Liver (tissue), 3 donors: ENCODE measurements at regions not wholly inside any gene's neighbourhood (a gene's known extent, or its start where the extent isn't known, plus 50 kb on each side); places are given as distances from the start of the nearest gene placed in this dataset.

ENCODE experiments used
- ATF3 ChIP-seq: IDR thresholded peaks from 2 replicates; pipeline ENCODE4 v1.6.1; 2016; ENCODE audit warnings: antibody characterized with exemption
- CTCF ChIP-seq: fragments of 150-350 bp; IDR thresholded peaks from 2 replicates; pipeline ENCODE4 v1.5.1; 2017; ENCODE audit warnings: improper control_type of control experiment, low read depth, low read length; ENCODE audit not compliant: missing input control
- EGR1 ChIP-seq, 2 donors: IDR thresholded peaks; 2 replicates each; pipeline ENCODE4 v1.6.1; 2016 to 2018; ENCODE audit warnings: antibody characterized with exemption in 2 of 2, low read depth in 2 of 2
- FOXA1 ChIP-seq: IDR thresholded peaks from 2 replicates; pipeline ENCODE4 v1.6.1; 2016; ENCODE audit warnings: antibody characterized with exemption
- GABPA ChIP-seq, 2 donors: IDR thresholded peaks in 1 of 2; conservative IDR thresholded peaks in 1 of 2; 2 replicates each; pipeline ENCODE4 v1.6.1; 2016; ENCODE audit warnings: antibody characterized with exemption in 2 of 2, mild to moderate bottlenecking in 1 of 2, moderate library complexity in 1 of 2
- JUND ChIP-seq, 2 donors: IDR thresholded peaks; 2 replicates each; pipeline ENCODE4 v1.6.1; 2016; ENCODE audit warnings: antibody characterized with exemption in 2 of 2
- MAX ChIP-seq: IDR thresholded peaks from 2 replicates; pipeline ENCODE4 v1.6.1; 2016; ENCODE audit warnings: antibody characterized with exemption
- NR2F2 ChIP-seq: IDR thresholded peaks from 2 replicates; pipeline ENCODE4 v1.6.1; 2016; ENCODE audit warnings: antibody characterized with exemption
- REST ChIP-seq: IDR thresholded peaks from 2 replicates; pipeline ENCODE4 v1.6.1; 2016; ENCODE audit warnings: antibody characterized with exemption, mild to moderate bottlenecking
- RXRA ChIP-seq, 2 donors: IDR thresholded peaks; 2 replicates each; pipeline ENCODE4 v1.6.1; 2017 to 2018; ENCODE audit warnings: antibody characterized with exemption in 2 of 2, mild to moderate bottlenecking in 1 of 2
- SP1 ChIP-seq: IDR thresholded peaks from 2 replicates; pipeline ENCODE4 v1.6.1; 2018; ENCODE audit warnings: antibody characterized with exemption, mild to moderate bottlenecking
- TAF1 ChIP-seq: conservative IDR thresholded peaks from 2 replicates; pipeline ENCODE4 v1.6.1; 2016; ENCODE audit warnings: antibody characterized with exemption, mild to moderate bottlenecking
- YY1 ChIP-seq: IDR thresholded peaks from 2 replicates; pipeline ENCODE4 v1.6.1; 2016; ENCODE audit warnings: antibody characterized with exemption, mild to moderate bottlenecking
- ZBTB33 ChIP-seq: IDR thresholded peaks from 2 replicates; pipeline ENCODE4 v1.6.1; 2016; ENCODE audit warnings: antibody characterized with exemption
- donor health status: healthy.
- donor health status: healthy.

- TF ChIP-seq GABPA (IDR thresholded peaks at IDR 0.05 in 1 of 2, conservative IDR thresholded peaks at IDR 0.05 in 1 of 2), result no peak
- no peak for TF ChIP-seq CTCF
- no peak for TF ChIP-seq SP1
- no peak for TF ChIP-seq NR2F2
- no peak for TF ChIP-seq TAF1
- no peak for TF ChIP-seq YY1
- no peak for TF ChIP-seq RXRA (IDR thresholded peaks at IDR 0.05)
- TF ChIP-seq ZBTB33, result no peak
- TF ChIP-seq REST, result no peak
- no peak for TF ChIP-seq MAX
- TF ChIP-seq FOXA1, result no peak
- no peak for TF ChIP-seq JUND (IDR thresholded peaks at IDR 0.05)
- no peak for TF ChIP-seq EGR1 (IDR thresholded peaks at IDR 0.05; ENCODE audit: low read depth in 2 of 2)
- TF ChIP-seq ATF3, result no peak
Measured at GRCh38 chr2:15771124-15771523, 169.2 kb upstream of the MYCN start.
